MG63 (cell line): ENCODE measurements at regions not wholly inside any gene's neighbourhood (a gene's known extent, or its start where the extent isn't known, plus 50 kb on each side); places are given as distances from the start of the nearest gene placed in this dataset.
"Not testable (repeated sequence)": the region's sequence is repeated elsewhere in the genome, so short reads cannot be mapped to it uniquely, and the experiment has no call there.

ENCODE experiments used
- DNase-seq: peaks from one replicate; pipeline ENCODE4 v3.0.0-alpha.2; 2020
- H3K27me3 ChIP-seq: fragments of 250-450 bp; sonication (Bioruptor Pico); 2 replicates; pipeline ENCODE4 v1.5.1; 2020; ENCODE audit warnings: mild to moderate bottlenecking, moderate library complexity
- H3K36me3 ChIP-seq: fragments of 250-450 bp; sonication (Bioruptor Pico); 2 replicates; pipeline ENCODE4 v1.5.1; 2020; ENCODE audit warnings: mild to moderate bottlenecking, moderate library complexity
- H3K4me3 ChIP-seq: fragments of 250-450 bp; sonication (Bioruptor Pico); 2 replicates; pipeline ENCODE4 v1.5.1; 2020; ENCODE audit warnings: mild to moderate bottlenecking, moderate library complexity
- H3K9me3 ChIP-seq: fragments of 250-450 bp; sonication (Bioruptor Pico); 2 replicates; pipeline ENCODE4 v1.5.1; 2020; ENCODE audit warnings: mild to moderate bottlenecking, moderate library complexity

DNA sequence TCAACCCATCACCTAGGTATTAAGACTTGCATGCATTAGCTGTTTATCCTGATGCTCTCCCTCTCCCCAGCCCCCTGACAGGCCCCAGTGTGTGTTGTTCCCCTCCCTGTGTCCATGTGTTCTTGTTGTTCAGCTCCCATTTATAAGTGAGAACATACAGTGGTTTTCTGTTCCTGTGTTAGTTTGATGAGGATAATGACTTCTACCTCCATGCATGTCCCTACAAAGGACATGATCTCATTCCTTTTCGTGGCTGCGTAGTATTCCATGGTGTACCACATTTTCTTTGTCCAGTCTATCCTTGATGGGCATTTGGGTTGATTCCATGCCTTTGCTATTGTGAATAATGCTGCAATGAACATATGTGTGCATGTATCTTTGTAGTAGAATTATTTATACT lies 578.3 kb downstream of the ZNF608 start:
- not testable (repeated sequence) for DNase-seq, H3K36me3 ChIP-seq, H3K27me3 ChIP-seq, H3K4me3 ChIP-seq
- H3K9me3 ChIP-seq = peaks cover 15% of the 10 kb centered on the region

- Histone ChIP-seq H3K9me3 (no peaks in the 10 kb centered on the region), H3K36me3 (no peaks in the 10 kb centered on the region), H3K27me3 (no peaks in the 10 kb centered on the region), H3K4me3 (no peak overlapping the region)
- peak; percentile 13 for DNase-seq
Measured at GRCh38 chr5:124162767-124163532, 583.5 kb downstream of the ZNF608 start.

- no peak for DNase-seq
- no peaks in the 10 kb centered on the region for H3K27me3 ChIP-seq
- H3K9me3 ChIP-seq = peaks cover 4% of the 10 kb centered on the region; the same call in 1 of the 2 replicates
- H3K4me3 ChIP-seq = no peak overlapping the region
- no peaks in the 10 kb centered on the region for H3K36me3 ChIP-seq
Measured at GRCh38 chr5:124161266-124161665, 585.2 kb downstream of the ZNF608 start.

- no peaks in the 10 kb centered on the region for H3K27me3 ChIP-seq
- no peak for DNase-seq
- H3K36me3 ChIP-seq = no peaks in the 10 kb centered on the region
- no peak overlapping the region for H3K4me3 ChIP-seq
- peaks cover 14% of the 10 kb centered on the region for H3K9me3 ChIP-seq
Measured at GRCh38 chr5:124160265-124160664, 586.2 kb downstream of the ZNF608 start.

- no peak for DNase-seq
- Histone ChIP-seq H3K27me3 (no peaks in the 10 kb centered on the region), H3K9me3 (peaks cover 32% of the 10 kb centered on the region), H3K36me3 (no peaks in the 10 kb centered on the region), H3K4me3 (peak overlapping the region; percentile 31)
Measured at GRCh38 chr5:124157320-124157719, 589.1 kb downstream of the ZNF608 start.

GRCh38 chr5:124156415-124156996 lies 589.9 kb downstream of the ZNF608 start:
- H3K27me3 ChIP-seq = no peaks in the 10 kb centered on the region
- H3K4me3 ChIP-seq = no peak overlapping the region
- no peak for DNase-seq
- no peaks in the 10 kb centered on the region for H3K36me3 ChIP-seq
- H3K9me3 ChIP-seq = peaks cover 34% of the 10 kb centered on the region

DNA sequence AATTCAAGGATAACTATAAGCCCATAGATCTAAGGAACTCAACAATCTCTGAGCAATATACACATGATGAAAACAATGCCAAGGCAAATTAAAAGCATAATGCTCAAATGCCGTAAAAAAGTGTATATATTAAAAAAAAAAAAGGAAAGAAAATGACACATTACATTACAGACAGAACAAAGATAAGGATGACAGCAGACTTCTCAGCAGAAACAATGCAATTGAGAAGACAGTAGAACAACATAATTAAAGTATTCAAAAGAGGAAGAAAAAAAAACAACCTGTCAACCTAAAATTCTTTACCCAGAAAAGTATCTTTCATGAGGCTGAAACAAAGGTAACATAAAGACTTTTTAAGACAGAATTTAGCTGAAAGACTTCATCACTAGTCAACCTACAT lies 591.7 kb downstream of the ZNF608 start:
- H3K9me3 ChIP-seq = peaks cover 37% of the 10 kb centered on the region
- H3K36me3 ChIP-seq = no peaks in the 10 kb centered on the region
- no peaks in the 10 kb centered on the region for H3K27me3 ChIP-seq
- H3K4me3 ChIP-seq = no peak overlapping the region
- DNase-seq = no peak

GRCh38 chr5:124153588-124153987 lies 592.9 kb downstream of the ZNF608 start:
- Histone ChIP-seq H3K4me3 (no peak overlapping the region), H3K27me3 (no peaks in the 10 kb centered on the region), H3K36me3 (no peaks in the 10 kb centered on the region), H3K9me3 (peaks cover 41% of the 10 kb centered on the region)
- no peak for DNase-seq

GRCh38 chr5:124148574-124148973 lies 597.9 kb downstream of the ZNF608 start:
- no peak overlapping the region for H3K4me3 ChIP-seq
- peaks cover 18% of the 10 kb centered on the region for H3K9me3 ChIP-seq
- DNase-seq = no peak
- H3K27me3 ChIP-seq = no peaks in the 10 kb centered on the region
- H3K36me3 ChIP-seq = no peaks in the 10 kb centered on the region

GRCh38 chr5:124140060-124140459 lies 606.4 kb downstream of the ZNF608 start:
- no peaks in the 10 kb centered on the region for H3K27me3 ChIP-seq
- H3K9me3 ChIP-seq = peaks cover 16% of the 10 kb centered on the region
- no peak overlapping the region for H3K4me3 ChIP-seq
- DNase-seq = no peak
- H3K36me3 ChIP-seq = no peaks in the 10 kb centered on the region

DNA sequence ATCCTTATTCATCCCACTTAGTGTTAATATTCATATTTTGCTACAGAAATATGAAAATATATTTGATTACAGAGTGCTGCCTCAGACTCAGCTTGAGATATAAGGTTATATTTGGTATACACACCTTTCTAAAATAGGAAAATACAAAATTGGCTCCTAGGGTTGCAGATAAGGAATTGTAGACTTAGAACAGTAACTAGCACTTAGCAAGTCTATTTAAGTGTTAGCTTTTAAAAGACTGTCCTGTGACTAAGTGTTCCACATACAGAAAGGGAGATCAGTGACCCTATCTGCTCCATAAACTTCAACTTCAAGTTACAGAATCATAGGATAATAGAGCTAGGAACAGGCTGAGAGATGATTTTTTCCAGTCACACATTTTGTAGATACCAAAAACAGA lies 607.0 kb downstream of the ZNF608 start:
- H3K4me3 ChIP-seq = no peak overlapping the region
- H3K9me3 ChIP-seq = peaks cover 16% of the 10 kb centered on the region
- H3K27me3 ChIP-seq = no peaks in the 10 kb centered on the region
- no peak for DNase-seq
- no peaks in the 10 kb centered on the region for H3K36me3 ChIP-seq

GRCh38 chr5:124136609-124137008 lies 609.8 kb downstream of the ZNF608 start:
- peaks cover 5% of the 10 kb centered on the region; the same call in 1 of the 2 replicates for H3K9me3 ChIP-seq
- DNase-seq = no peak
- H3K4me3 ChIP-seq = no peak overlapping the region
- no peaks in the 10 kb centered on the region for H3K36me3 ChIP-seq
- no peaks in the 10 kb centered on the region for H3K27me3 ChIP-seq

GRCh38 chr5:124134941-124135340 lies 611.5 kb downstream of the ZNF608 start:
- no peaks in the 10 kb centered on the region for H3K27me3 ChIP-seq
- 0 out of 2 replicates have a peak, but pooled peaks cover 2% of the 10 kb centered on the region for H3K9me3 ChIP-seq
- no peaks in the 10 kb centered on the region for H3K36me3 ChIP-seq
- no peak for DNase-seq
- H3K4me3 ChIP-seq = no peak overlapping the region

DNA sequence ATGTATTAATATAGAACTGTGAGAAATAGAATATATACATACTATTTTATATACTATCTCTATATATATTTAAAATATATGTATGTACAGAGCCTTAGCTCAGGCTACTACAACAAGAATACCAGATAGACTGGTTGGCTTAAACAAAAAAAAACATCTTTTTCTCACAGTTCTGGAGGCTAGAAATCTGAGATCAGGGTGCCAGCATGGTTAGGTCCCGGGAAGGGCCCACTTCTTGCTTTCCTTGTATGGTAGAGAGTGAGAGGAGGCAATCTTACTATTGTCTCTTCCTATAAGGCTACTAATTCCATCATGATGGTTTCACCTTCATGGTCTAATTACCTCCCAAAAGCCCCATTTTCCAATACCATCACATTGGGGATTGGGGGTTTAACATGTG lies 613.0 kb downstream of the ZNF608 start:
- no peaks in the 10 kb centered on the region for H3K27me3 ChIP-seq
- no peak overlapping the region for H3K4me3 ChIP-seq
- H3K9me3 ChIP-seq = no peaks in the 10 kb centered on the region
- no peaks in the 10 kb centered on the region for H3K36me3 ChIP-seq
- DNase-seq = no peak

DNA sequence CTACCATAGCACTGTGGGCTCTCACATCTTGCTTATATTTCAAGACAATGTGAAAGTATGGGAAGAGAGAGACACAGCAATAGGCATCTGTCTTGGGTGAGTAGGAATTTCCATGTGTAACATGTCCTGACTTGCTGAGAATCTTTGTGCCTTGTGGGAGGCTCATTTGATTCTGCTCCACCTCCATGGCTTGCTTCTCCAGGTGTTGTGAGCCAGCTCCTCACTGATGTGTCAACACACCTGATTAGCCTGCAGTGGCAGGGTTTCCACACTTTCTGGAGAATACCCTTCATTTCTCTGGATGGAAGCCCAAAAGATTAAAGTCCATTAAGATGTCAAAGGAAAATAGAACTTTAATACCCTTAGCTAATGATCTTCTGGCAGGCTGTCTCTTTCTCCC lies 613.6 kb downstream of the ZNF608 start:
- Histone ChIP-seq H3K27me3 (no peaks in the 10 kb centered on the region), H3K4me3 (no peak overlapping the region), H3K9me3 (no peaks in the 10 kb centered on the region), H3K36me3 (no peaks in the 10 kb centered on the region)
- no peak for DNase-seq

DNA sequence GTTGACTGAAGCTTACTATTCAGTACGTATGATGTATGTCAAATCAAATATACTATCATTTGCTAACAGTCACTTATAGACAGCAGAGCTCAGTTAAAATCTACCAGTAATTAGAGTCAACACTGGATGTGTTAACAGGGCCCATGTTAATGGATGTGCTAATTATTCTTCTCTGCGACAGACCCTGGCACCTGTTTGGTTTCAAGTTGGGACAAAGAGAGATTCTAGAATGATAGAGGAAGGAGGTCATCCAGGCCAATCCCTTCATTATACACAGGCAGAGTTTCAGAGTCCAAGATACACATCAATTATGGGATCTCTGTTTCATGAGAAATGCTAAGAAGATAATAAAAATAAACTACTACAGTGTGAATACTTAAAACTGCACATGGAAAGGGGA lies 615.0 kb downstream of the ZNF608 start:
- DNase-seq = no peak
- Histone ChIP-seq H3K36me3 (no peaks in the 10 kb centered on the region), H3K4me3 (no peak overlapping the region), H3K9me3 (no peaks in the 10 kb centered on the region), H3K27me3 (no peaks in the 10 kb centered on the region)

DNA sequence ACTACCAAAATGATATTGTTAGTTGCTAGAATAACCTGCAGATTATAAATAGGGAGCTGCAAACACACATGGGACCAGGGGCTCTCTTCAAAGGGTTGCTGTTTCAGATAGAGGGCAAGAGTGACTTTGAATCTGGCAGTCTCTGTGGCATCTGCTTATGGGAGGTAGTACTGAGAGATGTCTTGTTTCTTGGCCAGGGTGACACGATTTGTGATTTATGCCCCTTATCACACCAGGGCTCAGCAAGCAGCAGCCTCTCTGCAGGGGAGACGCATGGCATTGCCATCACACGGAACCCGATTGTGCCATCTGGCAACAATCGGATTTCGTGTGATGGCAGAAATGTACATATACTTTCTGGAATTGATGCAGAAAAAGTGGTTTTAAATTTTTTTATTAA lies 615.6 kb downstream of the ZNF608 start:
- H3K9me3 ChIP-seq = no peaks in the 10 kb centered on the region
- no peak for DNase-seq
- H3K36me3 ChIP-seq = no peaks in the 10 kb centered on the region
- H3K27me3 ChIP-seq = no peaks in the 10 kb centered on the region
- H3K4me3 ChIP-seq = no peak overlapping the region

GRCh38 chr5:124128867-124129266 lies 616.9 kb downstream of the CSNK1G3 start:
- no peaks in the 10 kb centered on the region for H3K36me3 ChIP-seq
- H3K27me3 ChIP-seq = no peaks in the 10 kb centered on the region
- DNase-seq = no peak
- H3K4me3 ChIP-seq = no peak overlapping the region
- no peaks in the 10 kb centered on the region for H3K9me3 ChIP-seq
